A549 (cell line): ENCODE measurements at regions not wholly inside any gene's neighbourhood (a gene's known extent, or its start where the extent isn't known, plus 50 kb on each side); places are given as distances from the start of the nearest gene placed in this dataset.

Experiments
- CBX8 ChIP-seq: fragments of 200-600 bp; sonication (generic); IDR thresholded peaks from 2 replicates; pipeline ENCODE4 v1.6.1; 2016
- CEBPB ChIP-seq, 2 experiments: fragments of >200 bp in 1 of 2; sonication (Bioruptor Twin) in 1 of 2; formaldehyde crosslinking in 1 of 2; IDR thresholded peaks; 2 replicates each; pipeline ENCODE4 v1.6.1; 2012 to 2016
- CHD2 ChIP-seq: fragments of 150-350 bp; IDR thresholded peaks from 2 replicates; pipeline ENCODE4 v1.6.1; 2014; ENCODE audit warnings: low read length; ENCODE audit not compliant: partially characterized antibody
- EP300 ChIP-seq, 2 experiments: fragments of >200 bp; sonication (Bioruptor Twin); formaldehyde crosslinking; IDR thresholded peaks; 2 replicates in 1 of 2; 3 replicates in 1 of 2; pipeline ENCODE4 v1.6.1; 2016 to 2017
- HMGXB4 ChIP-seq: fragments of 250-450 bp; sonication (Bioruptor Pico); IDR thresholded peaks from 2 replicates; pipeline ENCODE4 v1.5.0; 2021; ENCODE audit warnings: mild to moderate bottlenecking, moderate library complexity, borderline replicate concordance
- HOXB13 ChIP-seq: fragments of 250-450 bp; sonication (Bioruptor Pico); IDR thresholded peaks from 2 replicates; pipeline ENCODE4 v1.5.0; 2020; ENCODE audit warnings: low read depth, mild to moderate bottlenecking, moderate library complexity
- MAX ChIP-seq: IDR thresholded peaks from 2 replicates; pipeline ENCODE4 v1.6.1; 2012
- POLR2A ChIP-seq: IDR thresholded peaks from 2 replicates; pipeline ENCODE4 v1.6.1; 2012; ENCODE audit warnings: mild to moderate bottlenecking, low read length
- RCOR1 ChIP-seq: fragments of 150-350 bp; IDR thresholded peaks from 2 replicates; pipeline ENCODE4 v1.6.1; 2014; ENCODE audit warnings: antibody characterized with exemption, low read length, low read depth
- SMC3 ChIP-seq: fragments of >200 bp; sonication (Bioruptor Twin); formaldehyde crosslinking; IDR thresholded peaks from 3 replicates; pipeline ENCODE4 v1.6.1; 2018; ENCODE audit warnings: inconsistent platforms
- ZC3H11A ChIP-seq: fragments of 450-650 bp; IDR thresholded peaks from 2 replicates; pipeline ENCODE4 v1.6.1; 2014; ENCODE audit warnings: antibody characterized with exemption, mild to moderate bottlenecking
- TF ChIP-seq, protein P1 (sequence below): fragments of >200 bp; sonication (Bioruptor Twin); formaldehyde crosslinking; IDR thresholded peaks from 3 replicates; pipeline ENCODE4 v1.5.1; 2016
- TF ChIP-seq, protein P2 (sequence below): fragments of 200-600 bp; sonication (generic); IDR thresholded peaks from 2 replicates; pipeline ENCODE4 v1.6.1; 2016; ENCODE audit warnings: antibody characterized with exemption, mild to moderate bottlenecking, moderate library complexity

DNA sequence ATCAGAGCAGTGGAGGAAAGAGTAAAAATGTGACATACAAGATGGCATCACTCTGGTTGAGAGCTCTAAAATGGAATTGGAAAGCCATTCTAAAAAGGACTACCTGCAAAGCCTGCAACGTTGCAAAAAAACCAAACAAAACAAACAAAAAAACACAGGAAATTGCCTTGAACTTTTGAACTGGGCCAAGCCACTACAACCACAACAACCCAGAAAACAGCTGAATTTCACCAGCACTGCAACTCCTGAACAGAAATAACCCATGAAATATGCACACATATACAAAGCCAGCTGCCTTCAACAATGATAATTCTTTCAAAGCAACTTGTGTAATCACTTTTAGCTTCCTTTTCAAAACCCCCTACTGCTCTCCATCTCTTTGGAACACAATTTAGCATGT is 326.6 kb upstream of the LRRC4C start:
- no peak for TF ChIP-seq POLR2A
- no peak for TF ChIP-seq CBX8
- TF ChIP-seq, protein P1, sequence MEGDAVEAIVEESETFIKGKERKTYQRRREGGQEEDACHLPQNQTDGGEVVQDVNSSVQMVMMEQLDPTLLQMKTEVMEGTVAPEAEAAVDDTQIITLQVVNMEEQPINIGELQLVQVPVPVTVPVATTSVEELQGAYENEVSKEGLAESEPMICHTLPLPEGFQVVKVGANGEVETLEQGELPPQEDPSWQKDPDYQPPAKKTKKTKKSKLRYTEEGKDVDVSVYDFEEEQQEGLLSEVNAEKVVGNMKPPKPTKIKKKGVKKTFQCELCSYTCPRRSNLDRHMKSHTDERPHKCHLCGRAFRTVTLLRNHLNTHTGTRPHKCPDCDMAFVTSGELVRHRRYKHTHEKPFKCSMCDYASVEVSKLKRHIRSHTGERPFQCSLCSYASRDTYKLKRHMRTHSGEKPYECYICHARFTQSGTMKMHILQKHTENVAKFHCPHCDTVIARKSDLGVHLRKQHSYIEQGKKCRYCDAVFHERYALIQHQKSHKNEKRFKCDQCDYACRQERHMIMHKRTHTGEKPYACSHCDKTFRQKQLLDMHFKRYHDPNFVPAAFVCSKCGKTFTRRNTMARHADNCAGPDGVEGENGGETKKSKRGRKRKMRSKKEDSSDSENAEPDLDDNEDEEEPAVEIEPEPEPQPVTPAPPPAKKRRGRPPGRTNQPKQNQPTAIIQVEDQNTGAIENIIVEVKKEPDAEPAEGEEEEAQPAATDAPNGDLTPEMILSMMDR: no peak
- TF ChIP-seq EP300 (IDR thresholded peaks at IDR 0.05): no peak
- TF ChIP-seq SMC3: no peak
- TF ChIP-seq HOXB13: no peak
- TF ChIP-seq ZC3H11A: no peak
- TF ChIP-seq RCOR1: no peak
- TF ChIP-seq MAX: no peak
- TF ChIP-seq HMGXB4 (CRISPR knock-in tag): no peak
- TF ChIP-seq CEBPB (IDR thresholded peaks at IDR 0.05): no peak
- TF ChIP-seq, protein P2, sequence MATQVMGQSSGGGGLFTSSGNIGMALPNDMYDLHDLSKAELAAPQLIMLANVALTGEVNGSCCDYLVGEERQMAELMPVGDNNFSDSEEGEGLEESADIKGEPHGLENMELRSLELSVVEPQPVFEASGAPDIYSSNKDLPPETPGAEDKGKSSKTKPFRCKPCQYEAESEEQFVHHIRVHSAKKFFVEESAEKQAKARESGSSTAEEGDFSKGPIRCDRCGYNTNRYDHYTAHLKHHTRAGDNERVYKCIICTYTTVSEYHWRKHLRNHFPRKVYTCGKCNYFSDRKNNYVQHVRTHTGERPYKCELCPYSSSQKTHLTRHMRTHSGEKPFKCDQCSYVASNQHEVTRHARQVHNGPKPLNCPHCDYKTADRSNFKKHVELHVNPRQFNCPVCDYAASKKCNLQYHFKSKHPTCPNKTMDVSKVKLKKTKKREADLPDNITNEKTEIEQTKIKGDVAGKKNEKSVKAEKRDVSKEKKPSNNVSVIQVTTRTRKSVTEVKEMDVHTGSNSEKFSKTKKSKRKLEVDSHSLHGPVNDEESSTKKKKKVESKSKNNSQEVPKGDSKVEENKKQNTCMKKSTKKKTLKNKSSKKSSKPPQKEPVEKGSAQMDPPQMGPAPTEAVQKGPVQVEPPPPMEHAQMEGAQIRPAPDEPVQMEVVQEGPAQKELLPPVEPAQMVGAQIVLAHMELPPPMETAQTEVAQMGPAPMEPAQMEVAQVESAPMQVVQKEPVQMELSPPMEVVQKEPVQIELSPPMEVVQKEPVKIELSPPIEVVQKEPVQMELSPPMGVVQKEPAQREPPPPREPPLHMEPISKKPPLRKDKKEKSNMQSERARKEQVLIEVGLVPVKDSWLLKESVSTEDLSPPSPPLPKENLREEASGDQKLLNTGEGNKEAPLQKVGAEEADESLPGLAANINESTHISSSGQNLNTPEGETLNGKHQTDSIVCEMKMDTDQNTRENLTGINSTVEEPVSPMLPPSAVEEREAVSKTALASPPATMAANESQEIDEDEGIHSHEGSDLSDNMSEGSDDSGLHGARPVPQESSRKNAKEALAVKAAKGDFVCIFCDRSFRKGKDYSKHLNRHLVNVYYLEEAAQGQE: no peak
- no peak for TF ChIP-seq CHD2
